ENCODE measurements at regions not wholly inside any gene's neighbourhood (a gene's known extent, or its start where the extent isn't known, plus 50 kb on each side); places are given as distances from the start of the nearest gene placed in this dataset.

DNA sequence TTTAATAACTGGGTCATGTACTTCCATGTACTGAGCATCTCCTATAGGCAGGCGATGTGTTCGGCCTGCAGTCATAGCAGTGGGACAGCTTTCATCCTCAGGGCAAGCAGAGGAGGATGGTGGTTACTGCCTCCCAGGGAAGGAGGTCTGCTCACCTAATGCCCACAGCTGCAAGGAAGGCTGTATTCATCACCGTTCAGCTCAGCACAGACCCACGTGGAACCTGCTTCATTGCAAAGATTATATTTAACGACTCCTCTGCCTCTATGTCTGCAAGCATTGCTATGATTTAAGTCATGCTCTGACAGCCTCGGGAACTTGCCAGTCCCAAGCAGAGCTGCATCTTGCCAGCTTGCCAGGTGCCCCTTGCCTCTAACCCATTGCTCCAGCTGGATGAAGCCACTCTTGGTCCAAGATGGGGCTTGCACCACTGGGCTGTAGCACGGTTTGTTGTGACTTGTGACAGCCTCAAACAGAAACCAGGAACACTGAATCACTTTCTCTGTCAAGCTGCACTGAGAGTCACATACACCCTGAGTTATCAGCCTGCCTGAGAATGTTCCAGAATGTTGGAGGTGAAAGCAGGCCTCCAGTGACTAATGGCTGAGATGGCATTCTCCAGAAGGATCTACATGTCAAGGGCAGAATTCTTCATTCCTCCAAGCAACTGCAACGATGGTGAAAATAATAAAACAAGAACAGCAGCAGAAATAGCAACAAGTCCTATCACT lies 651.1 kb upstream of the ID2 start:
- DNase-seq (ENCODE audit: low spot score): no peak
- intact Hi-C loops (cut with DNase I): no loop called here

DNA sequence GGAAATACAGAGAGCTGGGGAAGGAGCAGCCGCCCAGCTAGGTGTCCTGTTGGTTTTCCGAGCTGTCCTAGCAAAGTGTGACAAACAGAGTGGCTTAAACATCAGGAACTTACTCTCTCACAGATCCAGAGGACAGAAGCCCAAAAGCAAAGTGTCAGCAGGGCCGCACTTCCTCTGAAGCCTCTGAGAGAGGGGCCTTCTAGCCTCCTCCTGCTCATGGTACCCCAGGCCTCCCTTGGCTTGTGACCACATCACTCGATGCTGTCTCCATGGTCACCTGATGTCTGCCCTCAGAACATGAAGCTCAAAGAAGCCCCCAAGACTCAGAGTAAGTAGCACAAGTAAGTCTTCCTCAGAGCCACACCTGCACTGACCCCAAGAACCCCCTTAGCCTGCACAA lies 650.5 kb upstream of the ID2 start:
- no peak for DNase-seq (ENCODE audit: low spot score)
- intact Hi-C loops (cut with DNase I): no loop called here

DNA sequence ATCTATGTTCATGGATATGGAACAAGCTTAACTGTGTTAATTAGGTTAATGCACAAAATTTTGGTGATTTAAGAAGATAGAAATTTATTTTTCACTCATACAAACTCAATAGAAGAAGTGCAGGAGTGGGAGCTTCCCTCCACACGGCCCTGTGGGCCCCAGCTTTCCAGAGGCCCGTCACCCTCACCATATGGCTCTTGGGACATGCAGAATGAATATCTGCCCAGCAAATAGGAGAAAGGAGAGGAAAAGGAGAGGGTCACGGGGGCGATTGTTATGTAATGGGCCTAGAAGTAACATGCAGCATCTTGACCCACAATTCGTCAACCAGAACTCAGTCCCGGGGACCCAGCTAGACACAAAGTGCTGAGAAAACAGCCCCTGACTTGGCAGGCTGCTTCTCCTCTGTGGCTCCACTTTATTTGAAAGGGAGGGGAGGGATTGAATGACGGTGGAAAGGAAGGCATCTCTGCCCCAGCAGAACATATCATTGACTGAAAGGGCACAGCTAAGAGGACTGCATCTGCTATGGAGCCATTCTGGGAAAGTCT lies 648.2 kb upstream of the ID2 start:
- no peak for DNase-seq (ENCODE audit: low spot score)
- intact Hi-C loops (cut with DNase I): no loop called here

DNA sequence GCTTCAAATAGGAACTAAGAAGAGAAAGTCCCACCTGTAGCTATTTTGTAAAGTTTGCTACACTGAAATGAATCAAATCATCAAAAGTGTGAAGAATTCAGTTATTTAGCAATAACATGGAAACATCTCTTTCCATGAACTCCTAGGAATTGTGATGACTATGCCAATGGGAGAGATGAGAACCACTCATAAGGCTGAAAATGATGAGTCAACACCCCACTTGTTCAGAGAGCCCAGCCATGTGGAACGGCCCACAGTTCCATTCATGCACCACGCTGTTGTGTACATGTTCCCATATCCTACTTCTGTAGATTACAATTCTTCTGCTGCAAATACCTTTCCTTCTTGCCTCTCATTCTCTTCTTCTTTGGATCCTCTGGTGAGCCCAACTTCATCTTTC lies 645.5 kb upstream of the ID2 start:
- no peak for DNase-seq (ENCODE audit: low spot score)
- intact Hi-C loops (cut with DNase I): no loop called here

DNA sequence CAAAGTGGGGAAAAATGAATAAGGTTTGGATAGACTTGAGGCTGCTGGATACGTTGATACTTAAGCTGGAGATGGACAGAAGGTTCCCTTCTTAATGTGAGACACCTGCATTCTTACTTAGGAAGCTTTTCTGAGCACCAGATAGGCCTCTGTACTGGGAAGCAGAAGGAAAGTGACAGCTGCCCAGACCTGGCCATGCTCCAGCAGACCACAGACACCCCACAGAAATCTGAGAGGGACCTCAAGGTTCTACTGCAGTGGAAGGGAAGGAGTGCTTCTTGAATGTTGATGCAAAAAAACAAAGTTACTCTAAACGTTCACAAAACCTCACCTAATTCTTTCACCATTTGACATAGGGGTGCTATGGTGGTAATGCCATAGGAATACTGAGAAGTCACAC lies 642.1 kb upstream of the ID2 start:
- intact Hi-C loops (cut with DNase I): no loop called here
- no peak for DNase-seq (ENCODE audit: low spot score)

DNA sequence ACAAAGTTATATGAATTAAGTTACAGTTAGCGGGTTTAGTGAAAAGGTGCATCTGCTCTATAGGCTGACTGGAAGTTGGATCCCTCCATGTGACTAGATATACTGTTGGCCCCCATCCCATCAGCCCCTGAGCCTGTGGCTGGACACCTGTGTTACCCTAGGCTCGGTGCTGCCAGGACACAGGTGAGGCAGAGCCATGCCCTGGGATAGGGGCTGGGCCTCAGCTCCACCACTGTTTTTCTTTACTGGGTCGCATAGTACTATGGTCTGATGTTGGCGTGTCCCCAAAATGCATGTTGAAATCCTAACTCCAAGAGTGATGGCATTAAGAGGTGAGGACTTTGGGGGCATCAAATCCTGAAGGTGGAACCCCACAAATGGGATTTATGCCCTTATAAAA lies 638.6 kb upstream of the ID2 start:
- intact Hi-C loops (cut with DNase I): no loop called here
- DNase-seq (ENCODE audit: low spot score): no peak

DNA sequence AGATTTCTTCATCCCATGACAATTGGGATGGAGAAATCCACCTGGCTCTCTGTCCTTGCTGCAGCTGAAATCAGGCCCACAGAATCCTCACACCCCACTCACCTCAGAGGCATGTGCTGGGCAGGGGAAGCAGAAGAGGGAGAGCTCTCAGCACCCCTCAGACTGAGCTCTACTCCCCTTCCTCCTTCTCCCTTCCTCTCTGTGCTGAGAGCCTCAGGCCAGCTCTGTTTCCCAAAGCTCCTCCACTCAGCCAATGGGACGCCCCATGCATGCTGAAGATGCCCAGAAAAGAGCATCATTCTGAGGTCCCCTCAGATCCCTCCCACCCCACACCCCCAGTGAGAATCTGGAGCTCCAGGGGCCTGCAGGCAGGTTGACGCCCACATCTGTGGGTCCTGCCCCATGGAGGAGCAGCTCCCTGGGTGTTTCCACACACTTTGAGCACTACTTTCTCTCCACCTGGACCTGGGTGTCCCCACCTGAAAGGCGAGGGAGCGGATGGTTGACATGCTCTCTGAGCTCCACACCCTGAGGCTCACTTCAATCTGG lies 637.7 kb upstream of the ID2 start:
- intact Hi-C loops (cut with DNase I): no loop called here
- DNase-seq (ENCODE audit: low spot score): no peak

DNA sequence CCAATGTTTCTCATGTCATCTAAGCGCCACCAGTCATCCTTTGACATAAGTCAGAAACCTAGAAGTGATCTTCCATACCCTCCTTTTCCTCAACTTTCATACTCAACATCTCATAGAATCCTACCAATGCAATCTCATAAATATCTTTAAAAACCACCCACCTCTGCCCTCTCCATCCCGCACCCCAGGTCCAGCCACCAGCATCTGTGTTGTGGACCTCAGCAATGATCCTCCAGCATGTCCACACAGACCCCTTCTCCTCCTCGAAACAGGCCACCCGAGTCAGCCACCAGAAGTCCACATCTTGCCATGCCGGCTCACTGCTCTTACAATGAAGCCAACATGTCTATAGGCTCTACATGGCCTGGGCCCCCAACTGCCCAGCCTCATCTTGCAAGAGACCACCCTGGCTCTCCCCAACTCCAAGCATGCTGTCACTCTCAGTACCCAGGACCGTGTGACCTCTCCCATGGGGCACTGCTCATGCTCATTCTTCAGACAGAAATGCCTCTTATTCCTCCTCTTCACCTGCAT lies 636.7 kb upstream of the ID2 start:
- DNase-seq (ENCODE audit: low spot score): no peak
- intact Hi-C loops (cut with DNase I): no loop called here

DNA sequence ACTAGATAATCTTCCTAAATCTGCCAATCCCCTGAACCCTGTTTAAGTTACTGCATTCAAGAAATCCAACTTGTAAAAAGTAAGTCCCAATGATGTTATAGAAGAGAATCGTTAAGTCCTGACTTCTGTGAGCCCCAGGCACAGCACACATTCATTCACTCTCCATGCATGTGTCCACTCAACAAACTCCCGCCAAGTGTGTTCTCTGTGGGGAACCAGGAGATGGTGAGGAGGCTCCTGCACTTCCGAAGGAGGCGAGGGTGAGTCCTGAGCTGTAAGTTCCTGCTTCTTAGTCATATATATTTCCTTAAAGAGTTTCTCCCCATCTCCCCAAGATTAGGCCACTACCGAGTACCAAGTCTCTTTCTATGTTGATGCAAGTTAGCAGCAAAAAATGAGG lies 635.0 kb upstream of the ID2 start:
- intact Hi-C loops (cut with DNase I): no loop called here
- no peak for DNase-seq (ENCODE audit: low spot score)

DNA sequence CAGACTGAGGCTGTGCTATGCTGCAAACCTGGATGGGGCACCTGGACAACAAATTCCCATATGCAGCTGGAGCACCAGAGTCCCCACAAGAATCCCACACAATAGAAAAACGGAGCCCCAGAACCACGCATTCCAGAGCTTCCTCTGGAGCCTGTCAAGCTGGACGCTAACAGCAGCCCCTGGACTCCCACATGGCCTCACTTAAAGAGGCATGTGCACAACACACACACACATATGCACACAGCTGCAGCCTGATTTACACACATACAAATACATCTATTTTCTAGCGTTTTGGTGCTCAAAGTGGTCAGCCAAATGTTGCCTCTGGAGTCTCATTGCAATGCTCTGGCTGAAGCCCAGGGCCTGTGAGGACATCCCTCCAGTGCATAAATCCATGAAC lies 632.7 kb upstream of the ID2 start:
- intact Hi-C loops (cut with DNase I): no loop called here
- DNase-seq (ENCODE audit: low spot score): no peak

DNA sequence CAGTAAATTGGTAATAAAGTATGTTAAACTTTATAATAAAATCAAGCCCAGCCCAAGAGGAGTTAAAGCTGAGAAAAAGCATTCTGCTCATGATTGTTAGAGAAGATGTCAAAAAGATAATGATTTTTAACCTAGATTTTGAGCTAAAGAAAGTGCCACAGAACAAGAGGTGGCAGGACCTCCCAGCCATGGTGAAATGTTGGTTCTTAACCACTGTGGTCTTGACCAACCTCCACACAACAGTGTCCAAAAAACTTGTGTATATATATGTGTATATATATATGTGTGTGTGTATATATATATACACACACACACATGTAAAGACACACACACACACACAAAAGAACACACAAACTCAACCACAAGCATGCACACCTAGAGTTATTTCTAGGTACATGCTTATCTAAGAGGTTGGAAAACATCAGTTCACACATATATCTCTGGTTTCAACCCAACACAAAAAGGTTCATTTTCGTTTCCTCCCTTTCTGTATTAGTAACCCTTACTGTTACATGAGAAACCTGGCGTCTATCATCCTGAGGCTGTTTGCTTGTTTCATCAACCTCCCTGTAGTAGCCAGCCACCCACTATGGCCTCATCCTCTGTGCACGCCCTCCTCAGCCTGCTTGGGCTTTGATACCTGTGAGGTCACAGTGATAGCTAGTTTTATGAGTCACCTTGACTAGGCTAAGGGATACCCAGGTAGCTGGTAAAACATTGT lies 631.8 kb upstream of the ID2 start:
- intact Hi-C loops (cut with DNase I): no loop called here
- no peak for DNase-seq (ENCODE audit: low spot score)

DNA sequence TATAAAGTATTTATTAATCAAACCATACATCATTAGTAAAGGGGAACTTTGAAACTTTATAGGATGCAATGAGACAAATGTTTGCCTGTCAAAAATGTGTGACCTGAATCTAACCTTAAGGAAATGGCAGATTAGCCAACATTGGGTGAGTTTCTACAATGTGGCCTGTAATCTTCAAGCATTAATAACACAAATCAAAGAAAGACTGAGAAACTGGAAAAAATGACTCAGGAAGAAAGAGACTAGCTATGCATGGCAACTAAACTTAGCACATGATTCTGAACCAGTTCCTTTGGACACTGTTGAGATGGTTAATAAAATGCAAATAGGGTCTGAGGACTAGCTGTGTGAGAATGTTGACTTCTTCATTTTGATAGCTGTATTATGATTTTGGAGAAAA lies 628.6 kb upstream of the ID2 start:
- intact Hi-C loops (cut with DNase I): no loop called here
- DNase-seq (ENCODE audit: low spot score): no peak

DNA sequence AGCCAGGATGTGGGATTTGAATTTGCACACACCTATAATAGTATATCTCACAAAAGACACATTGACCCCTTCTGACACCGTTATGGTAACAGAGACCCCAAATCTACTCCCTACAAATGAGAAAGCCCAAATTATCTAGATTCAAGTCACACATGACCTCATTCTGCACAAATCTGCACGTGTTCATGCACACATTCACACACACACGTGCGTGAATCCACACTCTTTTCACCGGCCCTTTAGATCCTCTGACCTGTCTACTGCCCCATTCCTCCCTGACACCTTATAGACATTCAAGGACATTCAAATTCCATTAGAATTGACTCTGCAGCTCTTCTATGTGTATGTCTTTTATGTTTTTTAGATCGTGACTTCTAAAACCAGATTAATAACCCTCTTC lies 627.8 kb upstream of the ID2 start:
- intact Hi-C loops (cut with DNase I): no loop called here
- no peak for DNase-seq (ENCODE audit: low spot score)

DNA sequence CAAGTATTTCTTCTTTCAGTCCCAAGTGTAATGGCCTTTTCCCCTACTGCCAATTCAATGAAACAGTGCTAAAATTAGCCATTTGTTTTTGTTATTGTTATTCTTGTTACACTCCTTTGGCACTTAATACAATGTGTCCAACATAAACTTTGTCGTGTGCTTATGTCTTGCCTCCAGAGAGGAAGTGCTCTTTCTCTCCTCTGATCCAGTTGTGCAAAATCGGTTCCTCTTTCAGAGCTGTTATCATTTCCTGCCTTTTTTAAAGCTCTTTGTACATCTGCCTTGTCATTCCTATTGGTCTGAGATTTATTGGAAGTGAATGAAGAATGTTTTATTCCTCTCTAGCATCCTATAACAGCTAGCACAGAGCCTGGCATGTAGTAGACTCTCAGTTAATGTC lies 623.2 kb upstream of the ID2 start:
- intact Hi-C loops (cut with DNase I): no loop called here

DNA sequence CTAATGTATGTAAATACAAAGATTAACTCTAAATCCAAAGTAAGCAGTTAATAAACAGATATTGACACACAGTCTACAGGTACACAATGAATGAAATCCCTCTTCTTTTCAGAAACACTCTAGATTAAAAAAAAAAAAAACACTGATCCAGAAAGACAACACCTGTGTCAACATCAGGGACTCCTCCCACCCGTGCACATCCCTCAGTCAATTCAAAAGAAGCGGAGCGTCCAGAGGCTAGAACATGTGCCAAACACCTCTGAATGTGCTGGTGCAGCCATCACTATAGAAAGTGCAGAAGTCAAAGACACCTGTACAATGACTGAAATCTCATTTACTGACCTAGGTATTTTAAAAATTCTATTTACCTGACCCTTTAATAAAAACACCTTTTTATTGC lies 622.6 kb upstream of the ID2 start:
- intact Hi-C loops (cut with DNase I): no loop called here
- DNase-seq (ENCODE audit: low spot score): no peak

More for the DNA sequence above, 623.2 kb upstream of the ID2 start:
- DNase-seq (ENCODE audit: low spot score): no peak

DNA sequence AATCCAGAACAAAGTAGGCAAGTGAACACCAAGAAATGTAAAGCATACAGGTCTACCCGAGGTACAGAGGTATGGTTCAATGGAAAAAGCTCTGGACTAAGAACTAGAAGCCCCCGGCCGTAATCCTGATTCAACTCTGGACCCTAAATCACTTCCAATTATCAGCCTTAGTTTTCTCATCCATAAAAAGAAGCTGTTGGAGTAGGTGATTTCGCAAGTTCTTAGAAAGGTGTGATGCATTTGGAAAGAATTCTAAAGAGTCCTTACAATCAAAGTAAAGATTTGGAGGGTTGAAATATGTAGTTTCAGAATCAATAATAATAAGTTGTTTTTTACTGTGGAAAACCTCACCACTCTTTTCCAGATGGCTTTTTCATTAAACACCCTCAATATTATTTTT lies 622.1 kb upstream of the ID2 start:
- DNase-seq (ENCODE audit: low spot score): no peak
- intact Hi-C loops (cut with DNase I): no loop called here

DNA sequence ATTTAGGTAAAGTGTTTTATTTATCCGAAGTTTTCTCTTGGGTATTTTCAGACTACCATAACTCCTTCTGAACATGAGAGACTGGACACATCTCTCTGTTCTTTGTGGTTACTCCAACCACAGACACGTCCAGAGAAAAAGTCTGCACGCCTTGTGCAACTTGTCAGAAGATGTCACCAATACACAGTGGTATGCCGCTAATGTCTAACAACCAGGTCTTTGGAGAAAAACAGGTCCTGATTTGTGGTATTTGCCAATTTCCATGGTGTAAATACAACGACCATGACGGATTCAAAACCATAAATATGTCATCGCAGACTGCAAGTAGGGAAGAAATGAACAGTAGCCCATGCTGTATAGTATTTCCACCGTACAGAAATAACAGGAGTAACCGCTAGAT lies 620.6 kb upstream of the ID2 start:
- intact Hi-C loops (cut with DNase I): no loop called here
- no peak for DNase-seq (ENCODE audit: low spot score)

DNA sequence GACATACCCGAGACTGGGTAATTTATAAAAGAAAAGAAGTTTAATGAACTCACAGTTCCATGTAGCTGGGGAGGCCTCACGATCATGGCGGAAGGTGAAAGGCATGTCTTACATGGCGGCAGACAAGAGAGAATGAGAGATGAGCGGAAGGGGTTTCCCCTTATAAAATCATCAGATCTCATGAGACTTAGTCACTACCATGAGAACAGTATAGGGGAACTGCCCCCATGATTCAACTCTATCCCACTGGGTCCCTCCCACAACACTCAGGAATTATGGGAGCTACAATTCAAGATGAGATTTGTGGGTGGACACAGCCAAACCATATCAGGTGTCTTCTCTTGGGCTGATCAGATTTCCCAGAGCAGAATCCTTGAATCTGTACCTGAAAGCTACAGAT lies 617.3 kb upstream of the ID2 start:
- no peak for DNase-seq (ENCODE audit: low spot score)
- intact Hi-C loops (cut with DNase I): no loop called here

DNA sequence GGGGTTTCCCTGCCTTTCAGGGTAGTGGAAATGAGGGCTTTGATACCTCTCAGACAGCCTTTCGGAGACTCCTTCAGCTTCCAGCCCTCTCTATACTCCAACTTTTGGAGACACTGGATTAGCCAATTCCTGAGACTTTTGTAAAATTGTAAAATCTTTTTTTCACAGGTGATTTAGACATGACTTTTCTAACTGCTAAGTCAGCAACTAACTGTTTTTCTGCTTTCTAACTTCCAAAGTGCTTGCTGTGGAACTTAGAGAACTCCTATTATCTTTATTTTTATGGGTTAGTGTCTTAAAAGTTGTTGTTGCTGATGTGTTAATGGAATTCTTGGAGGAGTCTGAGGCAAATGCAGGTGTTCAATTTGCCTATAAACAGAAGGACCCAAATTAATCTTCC lies 616.7 kb upstream of the ID2 start:
- intact Hi-C loops (cut with DNase I): no loop called here
- no peak for DNase-seq (ENCODE audit: low spot score)

DNA sequence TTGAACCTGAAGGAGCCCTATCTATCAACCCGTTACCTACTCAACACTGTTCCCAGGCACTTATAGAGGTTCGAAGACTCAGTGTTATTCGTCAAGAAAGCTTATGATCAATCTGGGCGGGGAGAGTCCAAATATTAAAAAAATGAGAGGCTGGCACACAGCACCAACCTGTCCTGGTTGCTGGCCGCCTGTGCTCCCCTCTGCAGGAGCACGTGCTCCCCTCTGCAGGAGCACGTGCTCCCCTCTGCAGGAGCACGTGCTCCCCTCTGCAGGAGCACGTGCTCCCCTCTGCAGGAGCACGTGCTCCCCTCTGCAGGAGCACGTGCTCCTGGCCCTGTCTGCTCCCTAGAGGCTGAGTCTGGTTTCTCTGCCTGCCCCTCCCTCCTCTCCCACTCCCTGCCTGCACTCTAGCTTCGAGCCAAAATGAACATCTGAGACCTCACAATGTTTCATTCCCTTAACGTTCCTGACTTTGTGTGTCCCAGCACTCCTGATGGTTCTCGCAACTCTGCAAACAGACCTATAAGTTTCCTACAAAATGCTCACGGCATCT lies 614.0 kb upstream of the ID2 start:
- DNase-seq (ENCODE audit: low spot score): no peak
- intact Hi-C loops (cut with DNase I): no loop called here
